GM10266 (cell line): ENCODE measurements at regions not wholly inside any gene's neighbourhood (a gene's known extent, or its start where the extent isn't known, plus 50 kb on each side); places are given as distances from the start of the nearest gene placed in this dataset.

ENCODE experiments used
- DNase-seq: peaks from one replicate; pipeline ENCODE4 v3.0.0; 2012; ENCODE audit errors: extremely low spot score
- TF ChIP-seq, protein P1 (sequence below): IDR thresholded peaks from 2 replicates; pipeline ENCODE4 v1.5.1; 2012; ENCODE audit warnings: mild to moderate bottlenecking, low read depth; ENCODE audit not compliant: control insufficient read depth, insufficient read depth; ENCODE audit errors: missing control alignments

DNA sequence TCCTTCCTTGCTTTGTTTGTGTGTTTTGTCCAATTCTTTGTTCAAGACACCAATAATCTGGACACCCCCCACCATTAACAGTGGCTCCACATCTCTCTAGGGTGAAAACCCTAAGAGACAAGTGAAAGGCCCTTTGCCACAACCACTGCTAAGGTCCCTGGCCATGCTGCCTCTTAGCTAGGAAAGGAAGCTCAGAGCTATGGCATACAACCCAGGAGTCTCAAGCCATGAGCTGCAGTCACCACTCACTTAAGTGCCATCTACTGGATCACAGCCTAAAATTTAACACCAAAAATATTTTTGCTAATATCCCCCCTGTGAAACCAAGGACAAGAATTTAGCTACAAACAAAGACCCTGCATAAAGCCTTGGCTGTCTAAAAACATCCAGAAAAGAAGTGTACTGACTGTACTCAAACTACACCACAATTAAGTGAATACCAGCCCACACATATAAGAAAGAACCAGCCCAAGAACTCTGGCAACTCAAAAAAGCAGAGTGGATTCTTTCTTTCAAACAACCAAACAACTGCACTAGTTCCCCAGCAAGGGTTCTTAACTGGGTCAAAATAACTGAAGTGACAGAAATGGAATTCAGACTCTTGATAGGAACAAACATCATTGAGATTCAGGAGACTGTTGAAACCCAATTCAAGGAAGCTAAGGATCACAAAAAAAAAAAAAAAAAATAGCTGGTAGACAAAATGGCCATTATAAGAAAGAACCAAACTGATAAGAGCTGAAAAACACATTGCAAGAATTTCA is 130.1 kb upstream of the GALNT5 start:
- TF ChIP-seq, protein P1, sequence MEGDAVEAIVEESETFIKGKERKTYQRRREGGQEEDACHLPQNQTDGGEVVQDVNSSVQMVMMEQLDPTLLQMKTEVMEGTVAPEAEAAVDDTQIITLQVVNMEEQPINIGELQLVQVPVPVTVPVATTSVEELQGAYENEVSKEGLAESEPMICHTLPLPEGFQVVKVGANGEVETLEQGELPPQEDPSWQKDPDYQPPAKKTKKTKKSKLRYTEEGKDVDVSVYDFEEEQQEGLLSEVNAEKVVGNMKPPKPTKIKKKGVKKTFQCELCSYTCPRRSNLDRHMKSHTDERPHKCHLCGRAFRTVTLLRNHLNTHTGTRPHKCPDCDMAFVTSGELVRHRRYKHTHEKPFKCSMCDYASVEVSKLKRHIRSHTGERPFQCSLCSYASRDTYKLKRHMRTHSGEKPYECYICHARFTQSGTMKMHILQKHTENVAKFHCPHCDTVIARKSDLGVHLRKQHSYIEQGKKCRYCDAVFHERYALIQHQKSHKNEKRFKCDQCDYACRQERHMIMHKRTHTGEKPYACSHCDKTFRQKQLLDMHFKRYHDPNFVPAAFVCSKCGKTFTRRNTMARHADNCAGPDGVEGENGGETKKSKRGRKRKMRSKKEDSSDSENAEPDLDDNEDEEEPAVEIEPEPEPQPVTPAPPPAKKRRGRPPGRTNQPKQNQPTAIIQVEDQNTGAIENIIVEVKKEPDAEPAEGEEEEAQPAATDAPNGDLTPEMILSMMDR: no peak
- DNase-seq: no peak

DNA sequence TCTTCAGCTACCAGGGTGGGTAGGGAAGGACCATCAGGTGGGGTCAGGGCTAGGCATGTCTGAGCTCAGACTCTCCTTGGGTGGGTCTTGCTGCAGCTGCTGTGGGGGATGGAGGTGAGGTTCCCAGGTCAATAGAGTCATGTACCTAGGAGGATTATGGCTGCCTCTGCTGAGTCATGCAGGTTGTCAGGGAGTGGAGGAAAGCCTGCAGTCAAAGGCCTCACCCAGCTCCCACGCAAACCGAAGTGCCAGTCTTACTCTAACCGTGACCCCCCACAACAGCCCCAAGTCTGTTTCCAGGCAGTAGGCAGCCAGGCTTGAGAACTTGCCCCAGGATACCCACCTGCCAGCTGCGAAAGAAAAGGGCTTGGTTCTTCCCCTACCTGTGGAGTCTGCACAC is 113.6 kb upstream of the GALNT5 start:
- TF ChIP-seq, protein P1: no peak
- DNase-seq: no peak

DNA sequence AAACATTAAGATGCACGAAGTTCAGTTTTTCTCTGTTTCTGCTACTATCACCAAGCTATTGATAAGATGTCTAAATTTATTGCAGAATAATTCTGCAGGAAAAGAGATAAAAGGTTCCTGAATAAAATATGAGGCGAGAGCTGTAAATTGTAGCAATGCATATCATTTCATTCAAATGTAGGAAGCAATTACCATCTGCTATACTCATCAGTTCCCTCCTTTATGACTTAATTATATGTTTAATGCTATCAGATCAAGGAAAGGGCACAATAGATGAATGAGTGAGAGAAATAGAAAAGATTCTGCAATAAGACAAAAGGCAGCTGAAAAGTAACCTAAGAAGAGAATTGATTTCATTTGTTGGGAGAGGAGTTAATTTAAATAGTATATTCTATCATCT is 108.2 kb upstream of the GALNT5 start:
- TF ChIP-seq, protein P1: no peak
- DNase-seq: no peak

DNA sequence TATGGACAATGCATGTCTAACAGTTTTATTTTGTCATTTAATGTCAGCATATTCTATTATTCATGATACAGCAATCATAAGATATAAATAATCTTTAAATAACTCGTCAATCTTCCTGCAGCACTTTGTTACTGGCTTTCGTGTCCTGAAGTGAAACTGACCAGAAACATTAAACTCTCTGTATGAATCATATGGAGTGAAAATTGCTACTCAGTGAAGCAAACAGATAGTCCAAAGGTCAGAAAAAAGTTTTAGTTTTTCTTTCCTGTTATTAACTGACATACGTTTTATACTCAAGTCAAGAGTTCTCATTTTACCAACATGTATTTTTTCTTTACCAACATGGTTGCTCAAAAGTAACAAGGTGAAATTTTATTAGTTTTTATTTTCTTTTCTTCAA is 106.8 kb upstream of the GALNT5 start:
- peak; percentile 7 for DNase-seq
- TF ChIP-seq, protein P1: no peak

DNA sequence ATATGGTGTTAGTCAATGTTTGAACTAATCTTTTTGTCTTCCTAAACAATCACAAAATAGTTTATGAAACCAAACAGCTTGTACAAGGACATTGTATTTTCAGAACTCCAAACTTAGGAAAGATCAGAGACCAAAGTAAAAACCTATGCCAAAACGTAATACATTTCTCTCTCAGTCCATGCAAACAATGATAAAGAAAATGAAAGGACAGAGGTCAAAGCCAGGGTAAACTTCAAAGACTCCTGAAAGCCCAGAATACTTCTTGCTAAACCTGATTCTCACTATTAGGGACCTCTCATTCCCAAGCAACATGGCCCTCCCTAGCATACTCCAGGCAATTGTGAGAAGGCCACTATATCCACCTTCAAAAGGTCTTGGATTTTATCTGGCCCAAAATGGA is 105.1 kb upstream of the GALNT5 start:
- DNase-seq: no peak
- TF ChIP-seq, protein P1: no peak

DNA sequence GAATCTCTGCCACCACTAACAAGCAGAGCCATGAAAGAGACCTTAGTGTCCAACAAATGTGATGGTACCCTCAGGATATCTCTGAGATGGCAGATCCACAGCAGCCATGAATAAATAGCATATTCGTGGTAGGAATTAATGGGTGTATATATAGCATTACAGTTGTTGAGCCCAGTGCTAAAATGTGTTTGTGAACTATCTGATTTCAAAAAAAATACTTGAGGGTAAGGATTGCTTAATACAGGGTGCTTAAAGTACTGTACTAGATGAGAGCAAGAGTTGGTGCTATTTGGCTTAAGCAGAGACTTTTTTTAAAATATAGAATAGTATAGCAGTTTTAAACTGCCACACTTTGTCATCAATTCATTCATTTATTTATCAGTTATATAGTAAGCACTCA is 101.5 kb upstream of the GALNT5 start:
- DNase-seq: no peak
- TF ChIP-seq, protein P1: no peak

DNA sequence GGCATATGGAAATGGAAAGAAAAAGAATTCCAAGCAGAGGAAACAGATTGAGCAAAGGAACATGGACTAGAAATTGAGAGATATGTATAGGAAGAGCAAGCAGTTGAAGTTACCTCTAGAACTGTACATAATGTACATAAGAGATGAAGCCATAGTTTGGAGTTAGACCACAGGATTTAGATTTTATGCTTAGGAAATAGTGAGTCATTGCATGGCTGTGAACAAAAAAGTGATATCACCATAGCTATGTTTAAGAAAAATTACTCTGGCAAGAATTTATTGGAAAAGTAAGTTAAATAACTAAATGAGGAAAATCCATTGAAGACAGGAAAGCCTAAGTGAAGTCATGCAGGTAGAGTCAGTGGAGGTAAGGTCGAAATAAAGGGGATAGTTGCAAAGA is 99.4 kb upstream of the GALNT5 start:
- no peak for DNase-seq
- TF ChIP-seq, protein P1: no peak
